ENCODE measurements at regions not wholly inside any gene's neighbourhood (a gene's known extent, or its start where the extent isn't known, plus 50 kb on each side); places are given as distances from the start of the nearest gene placed in this dataset.

DNA sequence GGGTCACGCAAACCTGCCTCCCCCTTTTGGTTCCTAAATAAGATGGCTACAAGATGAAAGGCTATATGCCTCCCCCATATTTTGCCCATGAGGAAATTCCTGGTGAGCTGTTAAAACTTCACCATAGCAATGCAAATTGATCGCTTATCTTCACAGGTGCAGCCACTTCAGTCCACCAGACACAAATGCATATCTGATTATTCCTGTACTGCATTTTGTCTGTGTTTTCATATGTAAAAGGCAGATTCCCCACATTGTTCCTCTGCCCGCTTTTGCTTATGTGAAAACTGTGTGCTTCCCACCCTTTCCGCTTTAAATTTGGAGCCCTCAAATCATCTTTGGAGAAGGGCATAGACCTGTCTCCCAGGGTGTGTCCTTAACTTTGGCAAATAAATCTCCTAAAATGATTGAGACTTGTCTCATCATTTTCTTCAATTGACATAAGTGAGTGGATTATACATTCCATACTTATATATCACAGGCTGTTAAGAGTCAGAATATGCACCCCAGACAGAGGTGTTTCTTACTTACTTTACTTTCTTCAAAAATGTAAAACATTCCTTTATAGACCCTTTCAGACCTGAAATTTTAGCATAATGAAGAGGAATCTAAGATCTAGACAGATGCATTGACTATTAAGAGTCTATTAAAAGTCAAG is 116.4 kb downstream of the CASP12 start:
- Histone ChIP-seq H3K23ac (ENCODE audit: low read length in 2 of 2) (no peak overlapping the region), H2BK12ac (ENCODE audit: low read length in 2 of 2) (no peak overlapping the region), H4K91ac (ENCODE audit: low read length) (no peak overlapping the region), H3K14ac (ENCODE audit: low read length in 2 of 2) (no peak overlapping the region), H2BK120ac (ENCODE audit: low read depth, low read length) (no peak overlapping the region), H3K4ac (ENCODE audit: low read depth in 1 of 2, low read length in 2 of 2) (no peak overlapping the region), H2AK5ac (ENCODE audit: low read length, severe bottlenecking) (no peak overlapping the region), H2AFZ (ENCODE audit: low read depth, low read length) (no peak overlapping the region), H3K79me1 (replicated peaks; ENCODE audit: low read length, poor library complexity, severe bottlenecking) (no peaks in the 10 kb centered on the region), H3K4me2 (ENCODE audit: low read length, poor library complexity, severe bottlenecking) (no peak overlapping the region), H3K27me3 (ENCODE audit: control insufficient read depth in 1 of 2, insufficient read depth in 1 of 2, low read length in 2 of 2) (no peaks in the 10 kb centered on the region), H3K18ac (ENCODE audit: low read depth in 1 of 2, low read length in 2 of 2) (no peak overlapping the region), H3K27ac (ENCODE audit: low read length, poor library complexity, severe bottlenecking) (no peak overlapping the region), H2BK15ac (ENCODE audit: low read depth, poor library complexity, severe bottlenecking) (no peak overlapping the region), H4K8ac (ENCODE audit: low read length) (no peak overlapping the region), H3K36me3 (ENCODE audit: control insufficient read depth in 1 of 2, insufficient read depth in 2 of 2, low read depth in 1 of 2, low read length in 2 of 2) (no peaks in the 10 kb centered on the region), H3K9me3 (ENCODE audit: control insufficient read depth, low read length) (no peaks in the 10 kb centered on the region), H3K9ac (ENCODE audit: low read length) (no peak overlapping the region), H2BK5ac (ENCODE audit: low read depth, low read length, poor library complexity, severe bottlenecking) (no peak overlapping the region), H3K4me3 (ENCODE audit: insufficient read depth in 1 of 2, low read depth in 1 of 2, low read length in 2 of 2) (no peak overlapping the region), H3K4me1 (ENCODE audit: control insufficient read depth, insufficient read depth, low read depth, low read length) (no peaks in the 10 kb centered on the region)
- 78% methylated on average over 4 of the region's 4 CpGs for WGBS
- DNase-seq: no peak

DNA sequence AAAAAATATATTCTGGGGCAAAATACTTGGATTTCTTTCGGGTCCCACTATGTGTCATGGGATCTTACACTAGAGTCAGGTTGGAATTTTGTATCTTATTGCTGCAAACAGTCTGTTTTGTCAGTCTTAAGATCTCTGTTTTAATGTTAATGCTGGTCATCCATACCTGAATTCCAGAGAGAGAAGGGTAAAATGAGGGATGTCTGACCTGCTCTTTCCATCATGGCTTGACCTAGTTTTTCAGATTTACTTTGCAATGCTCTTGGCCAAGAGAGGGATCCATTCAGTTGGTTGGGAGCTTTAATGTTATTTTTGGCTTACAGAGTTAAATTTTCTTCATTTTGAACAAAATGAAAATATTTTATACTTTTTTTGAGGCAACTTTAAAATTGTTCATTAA is 117.2 kb downstream of the CASP12 start:
- Histone ChIP-seq H2AK5ac (ENCODE audit: low read length, severe bottlenecking) (no peak overlapping the region), H2BK120ac (ENCODE audit: low read depth, low read length) (no peak overlapping the region), H3K4me1 (ENCODE audit: control insufficient read depth, insufficient read depth, low read depth, low read length) (no peaks in the 10 kb centered on the region), H4K8ac (ENCODE audit: low read length) (no peak overlapping the region), H3K18ac (ENCODE audit: low read depth in 1 of 2, low read length in 2 of 2) (no peak overlapping the region), H2BK5ac (ENCODE audit: low read depth, low read length, poor library complexity, severe bottlenecking) (no peak overlapping the region), H2BK15ac (ENCODE audit: low read depth, poor library complexity, severe bottlenecking) (no peak overlapping the region), H3K4me3 (ENCODE audit: insufficient read depth in 1 of 2, low read depth in 1 of 2, low read length in 2 of 2) (no peak overlapping the region), H3K9me3 (ENCODE audit: control insufficient read depth, low read length) (peaks cover under 1% of the 10 kb centered on the region), H4K91ac (ENCODE audit: low read length) (no peak overlapping the region), H3K4ac (ENCODE audit: low read depth in 1 of 2, low read length in 2 of 2) (no peak overlapping the region), H2BK12ac (ENCODE audit: low read length in 2 of 2) (no peak overlapping the region), H3K9ac (ENCODE audit: low read length) (no peak overlapping the region), H3K27me3 (ENCODE audit: control insufficient read depth in 1 of 2, insufficient read depth in 1 of 2, low read length in 2 of 2) (no peaks in the 10 kb centered on the region), H3K36me3 (ENCODE audit: control insufficient read depth in 1 of 2, insufficient read depth in 2 of 2, low read depth in 1 of 2, low read length in 2 of 2) (no peaks in the 10 kb centered on the region), H3K23ac (ENCODE audit: low read length in 2 of 2) (no peak overlapping the region), H3K79me1 (replicated peaks; ENCODE audit: low read length, poor library complexity, severe bottlenecking) (no peaks in the 10 kb centered on the region), H3K14ac (ENCODE audit: low read length in 2 of 2) (no peak overlapping the region), H3K4me2 (ENCODE audit: low read length, poor library complexity, severe bottlenecking) (no peak overlapping the region), H3K27ac (ENCODE audit: low read length, poor library complexity, severe bottlenecking) (no peak overlapping the region), H2AFZ (ENCODE audit: low read depth, low read length) (no peak overlapping the region)
- DNase-seq: no peak
- WGBS: 100% methylated on average over 1 of the region's 1 CpG

DNA sequence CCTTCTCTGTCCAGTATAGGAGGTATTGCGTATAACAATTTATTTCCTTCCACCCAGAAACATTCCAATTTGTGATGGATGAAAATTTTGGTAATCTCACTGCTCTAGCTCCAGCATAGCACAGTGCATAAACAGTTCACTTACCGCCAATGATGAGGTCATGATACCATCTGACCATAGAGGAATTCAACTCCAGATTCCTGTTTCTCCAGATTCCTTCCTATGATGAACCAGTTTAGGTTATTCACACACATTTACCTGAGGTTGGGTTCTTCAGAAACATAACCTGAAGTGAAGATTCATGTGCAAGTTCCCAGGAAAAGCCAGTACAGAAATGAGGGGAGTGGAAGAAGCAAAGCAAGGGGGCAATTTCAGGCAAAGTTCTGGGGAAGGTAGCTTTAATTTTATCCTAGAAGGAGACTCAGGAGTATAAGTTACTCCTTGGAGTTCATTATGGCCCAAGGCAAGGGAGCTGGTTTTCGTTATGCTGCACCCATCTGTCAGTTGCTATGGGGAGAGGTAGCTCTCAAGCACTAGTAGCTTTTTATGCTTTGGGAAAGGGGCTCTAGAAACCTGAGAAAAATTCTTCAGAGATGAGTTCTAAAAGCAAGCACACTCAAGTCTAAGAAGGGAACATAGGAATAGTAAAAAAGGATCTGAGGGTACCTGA is 121.6 kb downstream of the CASP12 start:
- H3K79me1 ChIP-seq (replicated peaks; ENCODE audit: low read length, poor library complexity, severe bottlenecking): no peaks in the 10 kb centered on the region
- H3K18ac ChIP-seq (ENCODE audit: low read depth in 1 of 2, low read length in 2 of 2): no peak overlapping the region
- no peaks in the 10 kb centered on the region for H3K4me1 ChIP-seq (ENCODE audit: control insufficient read depth, insufficient read depth, low read depth, low read length)
- H2AK5ac ChIP-seq (ENCODE audit: low read length, severe bottlenecking): no peak overlapping the region
- no peak overlapping the region for H2AFZ ChIP-seq (ENCODE audit: low read depth, low read length)
- no peak overlapping the region for H3K27ac ChIP-seq (ENCODE audit: low read length, poor library complexity, severe bottlenecking)
- H2BK120ac ChIP-seq (ENCODE audit: low read depth, low read length): no peak overlapping the region
- no peak overlapping the region for H3K23ac ChIP-seq (ENCODE audit: low read length in 2 of 2)
- H2BK15ac ChIP-seq (ENCODE audit: low read depth, poor library complexity, severe bottlenecking): no peak overlapping the region
- DNase-seq: no peak
- H3K36me3 ChIP-seq (ENCODE audit: control insufficient read depth in 1 of 2, insufficient read depth in 2 of 2, low read depth in 1 of 2, low read length in 2 of 2): no peaks in the 10 kb centered on the region
- no peak overlapping the region for H3K14ac ChIP-seq (ENCODE audit: low read length in 2 of 2)
- H3K9ac ChIP-seq (ENCODE audit: low read length): no peak overlapping the region
- no peak overlapping the region for H3K4me2 ChIP-seq (ENCODE audit: low read length, poor library complexity, severe bottlenecking)
- no peak overlapping the region for H2BK5ac ChIP-seq (ENCODE audit: low read depth, low read length, poor library complexity, severe bottlenecking)
- no peak overlapping the region for H2BK12ac ChIP-seq (ENCODE audit: low read length in 2 of 2)
- no peak overlapping the region for H4K91ac ChIP-seq (ENCODE audit: low read length)
- H3K9me3 ChIP-seq (ENCODE audit: control insufficient read depth, low read length): peaks cover 7% of the 10 kb centered on the region
- 92% methylated on average over 3 of the region's 3 CpGs for WGBS
- no peak overlapping the region for H3K4me3 ChIP-seq (ENCODE audit: insufficient read depth in 1 of 2, low read depth in 1 of 2, low read length in 2 of 2)
- H3K27me3 ChIP-seq (ENCODE audit: control insufficient read depth in 1 of 2, insufficient read depth in 1 of 2, low read length in 2 of 2): no peaks in the 10 kb centered on the region
- no peak overlapping the region for H4K8ac ChIP-seq (ENCODE audit: low read length)
- no peak overlapping the region for H3K4ac ChIP-seq (ENCODE audit: low read depth in 1 of 2, low read length in 2 of 2)

DNA sequence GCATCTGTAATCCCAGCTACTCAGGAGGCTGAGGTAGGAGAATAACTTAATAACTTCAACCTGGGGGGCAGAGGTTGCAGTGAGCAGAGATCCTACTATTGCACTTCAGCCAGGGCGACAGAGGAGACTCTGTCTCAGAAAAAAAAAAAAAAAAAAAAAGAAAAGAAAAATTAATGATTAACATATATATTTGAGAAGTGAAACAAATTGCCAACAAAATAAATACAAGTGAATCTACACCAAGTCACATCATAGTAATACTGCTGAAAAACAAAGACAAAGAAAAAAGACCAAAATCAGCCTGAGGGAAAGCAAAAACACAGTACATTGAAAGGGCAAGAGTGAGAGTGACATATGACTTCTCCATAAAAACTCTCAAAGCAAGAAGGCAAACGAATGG is 123.7 kb downstream of the CASP12 start:
- Histone ChIP-seq H2BK12ac (ENCODE audit: low read length in 2 of 2) (no peak overlapping the region), H3K9me3 (ENCODE audit: control insufficient read depth, low read length) (peaks cover 7% of the 10 kb centered on the region), H3K27me3 (ENCODE audit: control insufficient read depth in 1 of 2, insufficient read depth in 1 of 2, low read length in 2 of 2) (no peaks in the 10 kb centered on the region), H4K91ac (ENCODE audit: low read length) (no peak overlapping the region), H3K23ac (ENCODE audit: low read length in 2 of 2) (no peak overlapping the region), H3K14ac (ENCODE audit: low read length in 2 of 2) (no peak overlapping the region), H3K18ac (ENCODE audit: low read depth in 1 of 2, low read length in 2 of 2) (no peak overlapping the region), H3K9ac (ENCODE audit: low read length) (no peak overlapping the region), H3K4me1 (ENCODE audit: control insufficient read depth, insufficient read depth, low read depth, low read length) (no peaks in the 10 kb centered on the region), H3K4ac (ENCODE audit: low read depth in 1 of 2, low read length in 2 of 2) (no peak overlapping the region), H2BK120ac (ENCODE audit: low read depth, low read length) (no peak overlapping the region), H3K4me2 (ENCODE audit: low read length, poor library complexity, severe bottlenecking) (no peak overlapping the region), H3K4me3 (ENCODE audit: insufficient read depth in 1 of 2, low read depth in 1 of 2, low read length in 2 of 2) (no peak overlapping the region), H3K79me1 (replicated peaks; ENCODE audit: low read length, poor library complexity, severe bottlenecking) (no peaks in the 10 kb centered on the region), H2AK5ac (ENCODE audit: low read length, severe bottlenecking) (no peak overlapping the region), H3K36me3 (ENCODE audit: control insufficient read depth in 1 of 2, insufficient read depth in 2 of 2, low read depth in 1 of 2, low read length in 2 of 2) (no peaks in the 10 kb centered on the region), H2BK5ac (ENCODE audit: low read depth, low read length, poor library complexity, severe bottlenecking) (no peak overlapping the region), H3K27ac (ENCODE audit: low read length, poor library complexity, severe bottlenecking) (no peak overlapping the region), H2BK15ac (ENCODE audit: low read depth, poor library complexity, severe bottlenecking) (no peak overlapping the region), H2AFZ (ENCODE audit: low read depth, low read length) (no peak overlapping the region), H4K8ac (ENCODE audit: low read length) (no peak overlapping the region)
- no CpG with 5 or more reads among the region's 2 CpGs for WGBS
- DNase-seq: no peak
